ENCODE measurements at regions not wholly inside any gene's neighbourhood (a gene's known extent, or its start where the extent isn't known, plus 50 kb on each side); places are given as distances from the start of the nearest gene placed in this dataset.

GRCh38 chr1:87844251-87844650, 515.6 kb downstream of the LMO4 start:
- no peak overlapping the region for H3K4me3 ChIP-seq (ENCODE audit: low read length)
- H3K27ac ChIP-seq (ENCODE audit: low read length) = no peak overlapping the region
- no peaks in the 10 kb centered on the region for H4K20me1 ChIP-seq (ENCODE audit: low read length)
- ATAC-seq (no peak), DNase-seq (no peak)
- no peaks in the 10 kb centered on the region for H3K36me3 ChIP-seq (ENCODE audit: low read depth, low read length)
- no TSS peak for BruUV-seq (replicated peaks)
- no peak overlapping the region for H3K4me2 ChIP-seq (ENCODE audit: low read length)
- H3K27me3 ChIP-seq (ENCODE audit: low read length) = no peaks in the 10 kb centered on the region
- H3K9me3 ChIP-seq (ENCODE audit: low read length) = no peaks in the 10 kb centered on the region
- H3K9ac ChIP-seq (ENCODE audit: low read length) = no peak overlapping the region
- CTCF ChIA-PET = no interaction called here
- 0 out of 2 replicates have a peak overlapping the region, but pooled peaks have one; percentile 20 for H2AFZ ChIP-seq (ENCODE audit: low read length)
- H3K9me2 ChIP-seq (replicated peaks; ENCODE audit: low read length) = no peaks in the 10 kb centered on the region
- TF ChIP-seq, protein P1, sequence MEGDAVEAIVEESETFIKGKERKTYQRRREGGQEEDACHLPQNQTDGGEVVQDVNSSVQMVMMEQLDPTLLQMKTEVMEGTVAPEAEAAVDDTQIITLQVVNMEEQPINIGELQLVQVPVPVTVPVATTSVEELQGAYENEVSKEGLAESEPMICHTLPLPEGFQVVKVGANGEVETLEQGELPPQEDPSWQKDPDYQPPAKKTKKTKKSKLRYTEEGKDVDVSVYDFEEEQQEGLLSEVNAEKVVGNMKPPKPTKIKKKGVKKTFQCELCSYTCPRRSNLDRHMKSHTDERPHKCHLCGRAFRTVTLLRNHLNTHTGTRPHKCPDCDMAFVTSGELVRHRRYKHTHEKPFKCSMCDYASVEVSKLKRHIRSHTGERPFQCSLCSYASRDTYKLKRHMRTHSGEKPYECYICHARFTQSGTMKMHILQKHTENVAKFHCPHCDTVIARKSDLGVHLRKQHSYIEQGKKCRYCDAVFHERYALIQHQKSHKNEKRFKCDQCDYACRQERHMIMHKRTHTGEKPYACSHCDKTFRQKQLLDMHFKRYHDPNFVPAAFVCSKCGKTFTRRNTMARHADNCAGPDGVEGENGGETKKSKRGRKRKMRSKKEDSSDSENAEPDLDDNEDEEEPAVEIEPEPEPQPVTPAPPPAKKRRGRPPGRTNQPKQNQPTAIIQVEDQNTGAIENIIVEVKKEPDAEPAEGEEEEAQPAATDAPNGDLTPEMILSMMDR (conservative IDR thresholded peaks at IDR 0.05; ENCODE audit: low read depth, low read length) = no peak
- TF ChIP-seq EZH2 (IDR thresholded peaks at IDR 0.05; ENCODE audit: low read length, unreplicated experiment) = no peak
- intact Hi-C loops (cut with micrococcal nuclease) = no loop called here
- POLR2A ChIA-PET (ENCODE audit: unreplicated experiment) = no interaction called here
- no peaks in the 10 kb centered on the region for H3K79me2 ChIP-seq (ENCODE audit: low read length)
- H3K4me1 ChIP-seq (ENCODE audit: insufficient read depth, low read length) = no peaks in the 10 kb centered on the region
- H3F3A ChIP-seq (ENCODE audit: low read length, unreplicated experiment) = no peaks in the 10 kb centered on the region

GRCh38 chr1:87851490-87851889, 522.8 kb downstream of the LMO4 start:
- no peak overlapping the region for H3K4me2 ChIP-seq (ENCODE audit: low read length)
- DNase-seq = no peak
- TF ChIP-seq EZH2phosphoT487 (IDR thresholded peaks at IDR 0.05; ENCODE audit: borderline replicate concordance, low read length) = no peak
- TF ChIP-seq EZH2 (IDR thresholded peaks at IDR 0.05; ENCODE audit: low read length, unreplicated experiment) = no peak
- TF ChIP-seq, protein P1 (conservative IDR thresholded peaks at IDR 0.05; ENCODE audit: low read depth, low read length) = no peak
- BruUV-seq (replicated peaks) = no TSS peak
- H3F3A ChIP-seq (ENCODE audit: low read length, unreplicated experiment) = no peaks in the 10 kb centered on the region
- no peak overlapping the region for H3K9ac ChIP-seq (ENCODE audit: low read length)
- H3K27ac ChIP-seq (ENCODE audit: low read length) = no peak overlapping the region
- no peaks in the 10 kb centered on the region for H3K4me1 ChIP-seq (ENCODE audit: insufficient read depth, low read length)
- H3K4me3 ChIP-seq (ENCODE audit: low read length) = no peak overlapping the region
- H3K36me3 ChIP-seq (ENCODE audit: low read depth, low read length) = no peaks in the 10 kb centered on the region
- POLR2A ChIA-PET (ENCODE audit: unreplicated experiment) = no interaction called here
- intact Hi-C loops (cut with micrococcal nuclease) = no loop called here
- CTCF ChIA-PET = no interaction called here
- no peaks in the 10 kb centered on the region for H3K27me3 ChIP-seq (ENCODE audit: low read length)
- no peaks in the 10 kb centered on the region for H4K20me1 ChIP-seq (ENCODE audit: low read length)
- H2AFZ ChIP-seq (ENCODE audit: low read length) = no peak overlapping the region
- H3K9me3 ChIP-seq (ENCODE audit: low read length) = no peaks in the 10 kb centered on the region
- no peak for ATAC-seq
- no peaks in the 10 kb centered on the region for H3K79me2 ChIP-seq (ENCODE audit: low read length)
- no peaks in the 10 kb centered on the region for H3K9me2 ChIP-seq (replicated peaks; ENCODE audit: low read length)

DNA sequence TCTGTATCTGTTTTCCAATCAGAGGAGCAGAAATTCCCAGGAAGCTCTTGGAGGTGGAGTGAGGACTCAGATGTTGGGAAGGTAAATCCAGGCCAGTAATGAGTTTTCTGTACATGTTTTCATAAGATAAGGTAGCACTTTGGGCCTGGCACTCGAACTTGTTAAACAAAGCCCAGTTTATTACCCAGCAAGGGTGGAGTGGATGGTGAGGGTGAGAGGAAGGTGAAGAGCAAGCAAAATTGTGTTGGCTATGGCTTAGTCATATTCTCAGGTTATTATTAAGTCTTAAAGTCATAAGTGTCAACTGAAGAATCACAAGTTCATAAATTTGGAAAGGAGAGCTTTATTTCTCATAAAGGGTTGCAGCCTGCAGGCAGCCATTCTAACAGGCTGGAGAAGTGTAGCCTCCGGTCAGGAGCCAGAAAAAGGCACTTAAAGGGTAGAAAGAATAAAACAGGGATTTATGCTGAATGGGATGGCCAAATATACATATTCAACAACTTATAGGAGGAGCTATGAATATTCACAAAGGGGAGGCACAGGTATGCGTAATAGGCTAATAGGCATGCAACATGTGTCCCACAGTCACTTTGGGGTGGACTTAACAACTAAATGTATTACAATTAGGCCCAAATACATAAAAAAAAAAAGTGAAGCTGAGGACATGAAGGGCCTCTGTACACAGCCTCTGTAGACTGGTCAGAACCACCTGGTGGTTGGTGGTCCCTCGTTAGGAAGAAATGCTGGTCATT, 523.9 kb downstream of the LMO4 start:
- no peaks in the 10 kb centered on the region for H3K36me3 ChIP-seq (ENCODE audit: low read depth, low read length)
- H3K9ac ChIP-seq (ENCODE audit: low read length) = no peak overlapping the region
- no peak overlapping the region for H2AFZ ChIP-seq (ENCODE audit: low read length)
- intact Hi-C loops (cut with micrococcal nuclease) = no loop called here
- CTCF ChIA-PET = no interaction called here
- H4K20me1 ChIP-seq (ENCODE audit: low read length) = no peaks in the 10 kb centered on the region
- TF ChIP-seq, protein P1 (conservative IDR thresholded peaks at IDR 0.05; ENCODE audit: low read depth, low read length) = no peak
- TF ChIP-seq EZH2 (IDR thresholded peaks at IDR 0.05; ENCODE audit: low read length, unreplicated experiment) (no peak), EZH2phosphoT487 (IDR thresholded peaks at IDR 0.05; ENCODE audit: borderline replicate concordance, low read length) (no peak)
- H3K9me2 ChIP-seq (replicated peaks; ENCODE audit: low read length) = no peaks in the 10 kb centered on the region
- H3K27me3 ChIP-seq (ENCODE audit: low read length) = no peaks in the 10 kb centered on the region
- H3K4me1 ChIP-seq (ENCODE audit: insufficient read depth, low read length) = no peaks in the 10 kb centered on the region
- no peak overlapping the region for H3K27ac ChIP-seq (ENCODE audit: low read length)
- H3K9me3 ChIP-seq (ENCODE audit: low read length) = no peaks in the 10 kb centered on the region
- ATAC-seq (no peak), DNase-seq (no peak)
- H3K79me2 ChIP-seq (ENCODE audit: low read length) = no peaks in the 10 kb centered on the region
- H3K4me3 ChIP-seq (ENCODE audit: low read length) = no peak overlapping the region
- no peaks in the 10 kb centered on the region for H3F3A ChIP-seq (ENCODE audit: low read length, unreplicated experiment)
- no peak overlapping the region for H3K4me2 ChIP-seq (ENCODE audit: low read length)
- BruUV-seq (replicated peaks) = no TSS peak
- POLR2A ChIA-PET (ENCODE audit: unreplicated experiment) = no interaction called here

Data from PC-3 (cell line).